ENCODE measurements at regions not wholly inside any gene's neighbourhood (a gene's known extent, or its start where the extent isn't known, plus 50 kb on each side); places are given as distances from the start of the nearest gene placed in this dataset.

- H3K27me3 Mint-ChIP-seq (ENCODE audit: insufficient read depth): no peaks in the 10 kb centered on the region
- DNase-seq: no peak
- H3K4me3 Mint-ChIP-seq: no peak overlapping the region
- H3K27ac Mint-ChIP-seq: no peak overlapping the region
- no peak for TF ChIP-seq CTCF (IDR thresholded peaks at IDR 0.05)
- H3K9me3 Mint-ChIP-seq: peaks cover 10% of the 10 kb centered on the region
- H3K36me3 Mint-ChIP-seq (ENCODE audit: low read depth): no peaks in the 10 kb centered on the region
- no peaks in the 10 kb centered on the region for H3K4me1 Mint-ChIP-seq (ENCODE audit: low read depth)
Measured at GRCh38 chr5:18807256-18808149, 1173.2 kb downstream of the TAF11L14 start.

GRCh38 chr5:18811661-18812060 lies 1176.3 kb downstream of the CDH18 start:
- no peaks in the 10 kb centered on the region for H3K27me3 Mint-ChIP-seq (ENCODE audit: insufficient read depth)
- H3K4me3 Mint-ChIP-seq: no peak overlapping the region
- peaks cover 18% of the 10 kb centered on the region for H3K9me3 Mint-ChIP-seq
- no peak for DNase-seq
- no peak for TF ChIP-seq CTCF (IDR thresholded peaks at IDR 0.05)
- no peaks in the 10 kb centered on the region for H3K4me1 Mint-ChIP-seq (ENCODE audit: low read depth)
- H3K36me3 Mint-ChIP-seq (ENCODE audit: low read depth): no peaks in the 10 kb centered on the region
- H3K27ac Mint-ChIP-seq: no peak overlapping the region

GRCh38 chr5:18828351-18828750 lies 1159.6 kb downstream of the CDH18 start:
- H3K9me3 Mint-ChIP-seq: peaks cover 24% of the 10 kb centered on the region
- no peak overlapping the region for H3K27ac Mint-ChIP-seq
- no peak for TF ChIP-seq CTCF (IDR thresholded peaks at IDR 0.05)
- no peak for DNase-seq
- no peaks in the 10 kb centered on the region for H3K27me3 Mint-ChIP-seq (ENCODE audit: insufficient read depth)
- no peaks in the 10 kb centered on the region for H3K36me3 Mint-ChIP-seq (ENCODE audit: low read depth)
- H3K4me3 Mint-ChIP-seq: no peak overlapping the region
- no peaks in the 10 kb centered on the region for H3K4me1 Mint-ChIP-seq (ENCODE audit: low read depth)

- H3K27me3 Mint-ChIP-seq (ENCODE audit: insufficient read depth): no peaks in the 10 kb centered on the region
- DNase-seq: no peak
- H3K9me3 Mint-ChIP-seq: peaks cover 25% of the 10 kb centered on the region
- no peak overlapping the region for H3K4me3 Mint-ChIP-seq
- TF ChIP-seq CTCF (IDR thresholded peaks at IDR 0.05): no peak
- H3K4me1 Mint-ChIP-seq (ENCODE audit: low read depth): no peaks in the 10 kb centered on the region
- H3K27ac Mint-ChIP-seq: no peak overlapping the region
- H3K36me3 Mint-ChIP-seq (ENCODE audit: low read depth): no peaks in the 10 kb centered on the region
Measured at GRCh38 chr5:18829539-18829938, 1158.5 kb downstream of the CDH18 start.

GRCh38 chr5:18850216-18850615 lies 1137.8 kb downstream of the CDH18 start:
- H3K4me1 Mint-ChIP-seq (ENCODE audit: low read depth): no peaks in the 10 kb centered on the region
- DNase-seq: no peak
- no peaks in the 10 kb centered on the region for H3K27me3 Mint-ChIP-seq (ENCODE audit: insufficient read depth)
- H3K36me3 Mint-ChIP-seq (ENCODE audit: low read depth): 0 out of 2 replicates have a peak, but pooled peaks cover 1% of the 10 kb centered on the region
- peaks cover 44% of the 10 kb centered on the region for H3K9me3 Mint-ChIP-seq
- TF ChIP-seq CTCF (IDR thresholded peaks at IDR 0.05): no peak
- no peak overlapping the region for H3K27ac Mint-ChIP-seq
- H3K4me3 Mint-ChIP-seq: no peak overlapping the region
